Uterus (tissue), 3 donors: ENCODE measurements at regions not wholly inside any gene's neighbourhood (a gene's known extent, or its start where the extent isn't known, plus 50 kb on each side); places are given as distances from the start of the nearest gene placed in this dataset.

Experiments
- DNase-seq, 2 donors: peaks; one replicate each; pipeline ENCODE4 v3.0.0-alpha.2; 2019 to 2020
- H3K27ac ChIP-seq, 2 donors: fragments of 200-600 bp; sonication (generic); 1 replicate in 1 of 2; 2 replicates in 1 of 2; pipeline ENCODE4 v1.5.1; 2016 to 2018
- H3K27me3 ChIP-seq, 2 donors: fragments of 200-600 bp; sonication (generic); one replicate each; pipeline ENCODE4 v1.5.1; 2018 to 2019; ENCODE audit warnings: control low read depth in 1 of 2
- H3K36me3 ChIP-seq, 2 donors: fragments of 200-600 bp; sonication (generic); one replicate each; pipeline ENCODE4 v1.5.1; 2019; ENCODE audit warnings: control low read depth in 1 of 2
- H3K4me1 ChIP-seq, 2 donors: fragments of 200-600 bp; sonication (generic); one replicate each; pipeline ENCODE4 v1.5.1; 2018 to 2019; ENCODE audit warnings: control low read depth in 1 of 2
- H3K4me3 ChIP-seq, 2 donors: fragments of 200-600 bp; sonication (generic); 1 replicate in 1 of 2; 2 replicates in 1 of 2; pipeline ENCODE4 v1.5.1; 2018 to 2019; ENCODE audit warnings: mild to moderate bottlenecking in 1 of 2
- H3K9me3 ChIP-seq, 2 donors: fragments of 200-600 bp; sonication (generic); one replicate each; pipeline ENCODE4 v1.5.1; 2019; ENCODE audit warnings: control low read depth in 1 of 2
- POLR2A ChIP-seq, 2 donors: fragments of 450-650 bp; IDR thresholded peaks; one replicate each; pipeline ENCODE4 v1.6.1; 2016; ENCODE audit warnings: antibody characterized with exemption in 2 of 2, mild to moderate bottlenecking in 1 of 2, moderate library complexity in 1 of 2
- intact Hi-C: fragments of 100-400 bp; cut with DNase I; formaldehyde crosslinking; loops from one replicate; pipeline ENCODE4 v1.15.1; 2023; ENCODE audit warnings: low total_unique reads
- TF ChIP-seq, protein P1 (sequence below), 4 experiments: fragments of 200-600 bp in 2 of 4; fragments of 450-650 bp in 2 of 4; sonication (generic) in 2 of 4; IDR thresholded peaks; one replicate each; pipeline ENCODE4 v1.5.1; 2016 to 2019; ENCODE audit warnings: antibody characterized with exemption in 4 of 4, mild to moderate bottlenecking in 2 of 4, moderate library complexity in 1 of 4
- donor health status: DM: yes; HTN: yes; CAD: no.

- TF ChIP-seq POLR2A (IDR thresholded peaks at IDR 0.05): no peak
- TF ChIP-seq, protein P1, sequence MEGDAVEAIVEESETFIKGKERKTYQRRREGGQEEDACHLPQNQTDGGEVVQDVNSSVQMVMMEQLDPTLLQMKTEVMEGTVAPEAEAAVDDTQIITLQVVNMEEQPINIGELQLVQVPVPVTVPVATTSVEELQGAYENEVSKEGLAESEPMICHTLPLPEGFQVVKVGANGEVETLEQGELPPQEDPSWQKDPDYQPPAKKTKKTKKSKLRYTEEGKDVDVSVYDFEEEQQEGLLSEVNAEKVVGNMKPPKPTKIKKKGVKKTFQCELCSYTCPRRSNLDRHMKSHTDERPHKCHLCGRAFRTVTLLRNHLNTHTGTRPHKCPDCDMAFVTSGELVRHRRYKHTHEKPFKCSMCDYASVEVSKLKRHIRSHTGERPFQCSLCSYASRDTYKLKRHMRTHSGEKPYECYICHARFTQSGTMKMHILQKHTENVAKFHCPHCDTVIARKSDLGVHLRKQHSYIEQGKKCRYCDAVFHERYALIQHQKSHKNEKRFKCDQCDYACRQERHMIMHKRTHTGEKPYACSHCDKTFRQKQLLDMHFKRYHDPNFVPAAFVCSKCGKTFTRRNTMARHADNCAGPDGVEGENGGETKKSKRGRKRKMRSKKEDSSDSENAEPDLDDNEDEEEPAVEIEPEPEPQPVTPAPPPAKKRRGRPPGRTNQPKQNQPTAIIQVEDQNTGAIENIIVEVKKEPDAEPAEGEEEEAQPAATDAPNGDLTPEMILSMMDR (IDR thresholded peaks at IDR 0.05): no peak
- Histone ChIP-seq H3K27ac (no peak overlapping the region), H3K27me3 (no peaks in the 10 kb centered on the region), H3K9me3 (no peaks in the 10 kb centered on the region), H3K4me1 (no peaks in the 10 kb centered on the region), H3K36me3 (no peaks in the 10 kb centered on the region), H3K4me3 (no peak overlapping the region)
- no peak for DNase-seq
- intact Hi-C loops: no loop called here
These were observed 517.1 kb upstream of the ANKRD30A start for GRCh38 chr10:36608251-36608650.

DNA sequence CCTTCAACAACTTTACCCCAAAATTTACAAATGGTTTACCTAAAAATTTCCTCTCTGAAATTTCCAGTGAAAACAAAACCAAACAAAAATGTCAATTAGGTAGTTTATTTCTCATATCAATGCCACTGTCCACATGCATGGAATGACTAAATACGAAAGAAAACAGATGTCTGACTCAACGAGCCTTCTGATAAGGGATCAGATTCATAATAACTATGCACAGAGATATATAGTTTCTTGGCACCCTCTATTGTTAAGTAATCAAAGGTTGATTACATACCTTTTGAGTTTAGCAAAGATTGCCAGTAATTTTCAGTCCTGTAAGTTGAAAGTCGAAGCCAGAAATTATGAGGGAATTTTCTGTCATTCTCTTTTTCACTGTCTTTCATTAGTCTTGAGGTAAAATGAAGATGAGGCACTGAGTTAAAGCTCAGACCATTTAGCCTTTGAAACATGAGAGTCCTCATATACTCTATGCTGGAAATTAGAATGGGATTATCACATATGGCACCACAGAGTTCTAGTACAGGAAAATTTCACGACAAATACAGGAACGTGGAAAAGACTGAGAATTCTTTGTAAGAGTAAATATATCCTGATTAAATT, 519.1 kb upstream of the ANKRD30A start:
- TF ChIP-seq, protein P1 (IDR thresholded peaks at IDR 0.05): no peak
- TF ChIP-seq POLR2A (IDR thresholded peaks at IDR 0.05): no peak
- no peaks in the 10 kb centered on the region for H3K4me1 ChIP-seq
- intact Hi-C loops: no loop called here
- no peak for DNase-seq
- no peak overlapping the region for H3K4me3 ChIP-seq
- H3K27ac ChIP-seq: no peak overlapping the region
- no peaks in the 10 kb centered on the region for H3K9me3 ChIP-seq
- no peaks in the 10 kb centered on the region for H3K27me3 ChIP-seq
- no peaks in the 10 kb centered on the region for H3K36me3 ChIP-seq

- Histone ChIP-seq H3K27ac (no peak overlapping the region), H3K9me3 (no peaks in the 10 kb centered on the region), H3K27me3 (no peaks in the 10 kb centered on the region), H3K4me1 (no peaks in the 10 kb centered on the region), H3K36me3 (no peaks in the 10 kb centered on the region), H3K4me3 (no peak overlapping the region)
- no peak for DNase-seq
- TF ChIP-seq, protein P1 (IDR thresholded peaks at IDR 0.05): no peak
- no peak for TF ChIP-seq POLR2A (IDR thresholded peaks at IDR 0.05)
- intact Hi-C loops: no loop called here
These were observed 521.1 kb upstream of the ANKRD30A start for GRCh38 chr10:36604316-36604715.

DNA sequence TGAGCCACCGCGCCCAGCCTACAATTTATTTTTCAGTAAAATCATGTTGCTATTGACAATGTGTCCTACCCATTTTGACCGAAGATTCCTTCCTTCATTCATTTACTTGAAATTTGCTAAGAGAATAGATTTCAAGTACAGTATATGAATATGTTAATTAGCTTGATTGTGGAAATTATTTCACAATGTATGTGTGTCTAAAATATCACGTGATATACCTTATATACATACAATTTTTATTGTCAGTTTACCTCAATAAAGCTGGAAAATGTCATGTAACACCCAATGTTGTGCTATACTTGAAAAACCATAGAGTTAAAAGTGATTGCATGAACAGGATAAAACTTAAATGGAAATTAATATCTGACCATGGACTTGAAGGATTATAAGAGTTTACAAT, 521.7 kb upstream of the ANKRD30A start:
- no peak for TF ChIP-seq POLR2A (IDR thresholded peaks at IDR 0.05)
- TF ChIP-seq, protein P1 (IDR thresholded peaks at IDR 0.05): no peak
- Histone ChIP-seq H3K4me3 (no peak overlapping the region), H3K4me1 (no peaks in the 10 kb centered on the region), H3K36me3 (no peaks in the 10 kb centered on the region), H3K27me3 (no peaks in the 10 kb centered on the region), H3K9me3 (no peaks in the 10 kb centered on the region), H3K27ac (no peak overlapping the region)
- DNase-seq: no peak
- intact Hi-C loops: no loop called here

DNA sequence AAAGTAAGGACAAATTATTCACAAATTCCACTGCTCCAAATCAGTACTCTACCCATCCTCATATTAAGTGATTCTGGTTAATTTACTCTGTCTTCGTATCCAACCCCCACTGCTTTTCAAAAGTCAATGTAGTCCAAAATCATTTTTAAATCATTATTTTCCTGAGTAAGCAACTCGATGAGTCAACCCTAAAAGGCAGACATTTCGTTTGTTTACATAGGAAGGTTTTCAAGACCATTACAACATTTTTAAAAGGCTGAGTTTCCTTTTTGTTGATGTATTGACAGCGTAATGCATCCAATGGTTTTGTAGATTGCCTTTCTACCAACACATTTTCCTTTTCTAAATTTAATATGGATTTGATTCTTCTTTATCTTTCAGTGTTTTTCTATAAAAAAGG, 523.0 kb upstream of the ANKRD30A start:
- no peak for TF ChIP-seq POLR2A (IDR thresholded peaks at IDR 0.05)
- TF ChIP-seq, protein P1 (IDR thresholded peaks at IDR 0.05): no peak
- H3K27ac ChIP-seq: no peak overlapping the region
- H3K27me3 ChIP-seq: no peaks in the 10 kb centered on the region
- H3K36me3 ChIP-seq: no peaks in the 10 kb centered on the region
- no peaks in the 10 kb centered on the region for H3K9me3 ChIP-seq
- no peak overlapping the region for H3K4me3 ChIP-seq
- intact Hi-C loops: no loop called here
- no peaks in the 10 kb centered on the region for H3K4me1 ChIP-seq
- DNase-seq: no peak
